Left renal cortex interstitium (tissue), 4 donors: ENCODE measurements at regions not wholly inside any gene's neighbourhood (a gene's known extent, or its start where the extent isn't known, plus 50 kb on each side); places are given as distances from the start of the nearest gene placed in this dataset.
"Not testable (repeated sequence)": the region's sequence is repeated elsewhere in the genome, so short reads cannot be mapped to it uniquely, and the experiment has no call there.

Experiments
- DNase-seq, 4 donors: peaks; one replicate each; pipeline ENCODE4 v3.0.0-alpha.2; 2013; ENCODE audit warnings: low read depth in 4 of 4, low spot score in 2 of 4, missing footprints in 1 of 4

DNA sequence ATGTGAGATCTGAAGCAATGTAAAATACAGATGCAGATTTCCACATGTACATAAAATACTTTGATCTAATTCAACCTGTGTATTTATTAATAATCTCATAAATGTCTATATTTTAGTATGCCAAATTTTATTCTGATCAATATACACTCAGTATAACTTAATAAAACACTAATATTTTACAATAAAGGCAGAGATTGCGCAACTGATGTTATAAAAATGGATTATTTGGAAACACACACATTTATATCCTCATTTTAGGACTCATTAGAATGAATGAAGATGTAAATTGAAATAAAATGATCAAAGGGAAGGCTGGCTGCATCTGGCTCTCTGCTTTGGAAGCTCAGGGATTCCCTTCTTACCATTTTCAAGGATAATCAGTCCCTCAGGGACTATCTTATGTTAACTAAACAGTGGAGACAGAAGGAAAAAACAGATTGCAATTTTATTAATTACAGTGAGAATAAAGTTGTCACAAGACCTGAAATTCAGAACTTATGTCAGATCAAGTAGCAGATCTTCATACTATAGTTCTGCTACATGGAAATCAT is 900.9 kb upstream of the EPHA5 start:
- no peak for DNase-seq

DNA sequence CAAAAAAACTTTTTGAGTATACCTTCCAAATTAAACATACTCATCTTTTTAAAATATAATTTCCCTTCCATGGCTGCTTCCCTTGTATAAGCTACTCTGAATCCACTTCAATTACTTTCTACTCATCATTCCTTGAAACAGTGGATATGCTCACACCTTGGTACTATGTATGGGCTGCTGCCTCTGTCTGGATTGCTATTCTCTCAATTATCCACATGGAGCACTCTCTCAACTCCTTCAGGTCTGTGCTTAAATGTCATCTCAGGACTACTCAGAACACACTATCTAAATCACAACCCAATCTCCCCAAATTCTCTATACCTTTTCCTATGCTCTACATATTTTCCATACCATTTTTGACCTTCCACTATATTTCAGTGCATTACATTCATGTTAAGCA is 898.9 kb upstream of the EPHA5 start:
- no peak for DNase-seq

DNA sequence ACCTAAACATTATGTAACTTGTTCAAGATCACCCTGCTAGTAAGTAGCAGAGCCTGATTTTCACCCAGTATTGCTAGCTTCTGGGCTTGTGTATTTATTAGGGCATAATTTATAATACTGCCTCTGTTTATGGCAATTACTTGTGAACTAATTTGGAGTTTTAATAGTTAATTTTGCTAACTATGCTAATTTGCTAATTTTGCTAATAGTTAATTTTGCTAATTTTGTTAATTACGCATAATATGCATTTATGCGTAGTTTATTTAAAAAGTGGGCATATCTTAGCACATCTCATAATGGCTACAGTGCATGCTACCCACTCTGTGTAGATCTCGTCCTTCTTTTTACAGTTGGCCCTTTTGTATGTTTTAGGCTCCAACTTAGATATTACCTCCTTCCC is 898.1 kb upstream of the EPHA5 start:
- DNase-seq: no peak

- DNase-seq: no peak
These were observed 897.7 kb upstream of the EPHA5 start for GRCh38 chr4:66568001-66568400.

DNA sequence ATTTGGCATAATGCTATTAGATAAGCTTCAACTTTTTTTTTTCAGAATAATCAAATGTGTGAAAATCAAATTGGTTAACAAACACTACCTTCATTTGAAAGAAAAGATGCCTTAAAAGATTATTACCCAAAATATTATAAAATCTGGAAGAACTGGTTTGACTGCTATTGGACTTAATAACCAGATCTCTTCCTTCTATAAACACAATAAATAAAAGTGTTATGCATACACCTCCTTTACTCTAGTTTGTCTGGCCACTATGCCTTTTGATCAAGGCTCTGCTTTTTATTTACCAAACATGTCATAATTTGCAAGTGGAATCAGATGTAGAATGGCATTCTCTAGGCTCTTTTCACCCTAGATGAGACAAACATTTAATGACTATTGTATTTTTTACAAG is 897.3 kb upstream of the EPHA5 start:
- no peak for DNase-seq

DNA sequence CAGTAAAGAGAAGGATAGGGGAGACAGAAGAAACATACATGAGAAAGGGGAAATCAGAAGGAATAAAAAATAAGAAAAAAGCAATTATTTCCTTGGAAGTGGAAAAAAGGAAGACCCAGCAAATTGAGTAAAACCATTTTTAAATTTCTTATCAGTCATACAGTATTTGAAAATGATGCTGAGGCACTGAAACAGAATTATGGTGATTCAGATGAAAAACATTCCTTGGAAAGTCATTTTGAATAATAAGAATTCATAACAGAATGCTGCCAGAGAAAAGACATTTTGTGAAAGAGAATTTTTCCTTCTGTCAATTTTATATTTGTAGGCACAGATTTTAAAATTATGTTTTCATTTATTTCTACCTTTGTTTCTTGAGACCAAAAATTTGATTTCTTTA is 895.5 kb upstream of the EPHA5 start:
- no peak for DNase-seq

DNA sequence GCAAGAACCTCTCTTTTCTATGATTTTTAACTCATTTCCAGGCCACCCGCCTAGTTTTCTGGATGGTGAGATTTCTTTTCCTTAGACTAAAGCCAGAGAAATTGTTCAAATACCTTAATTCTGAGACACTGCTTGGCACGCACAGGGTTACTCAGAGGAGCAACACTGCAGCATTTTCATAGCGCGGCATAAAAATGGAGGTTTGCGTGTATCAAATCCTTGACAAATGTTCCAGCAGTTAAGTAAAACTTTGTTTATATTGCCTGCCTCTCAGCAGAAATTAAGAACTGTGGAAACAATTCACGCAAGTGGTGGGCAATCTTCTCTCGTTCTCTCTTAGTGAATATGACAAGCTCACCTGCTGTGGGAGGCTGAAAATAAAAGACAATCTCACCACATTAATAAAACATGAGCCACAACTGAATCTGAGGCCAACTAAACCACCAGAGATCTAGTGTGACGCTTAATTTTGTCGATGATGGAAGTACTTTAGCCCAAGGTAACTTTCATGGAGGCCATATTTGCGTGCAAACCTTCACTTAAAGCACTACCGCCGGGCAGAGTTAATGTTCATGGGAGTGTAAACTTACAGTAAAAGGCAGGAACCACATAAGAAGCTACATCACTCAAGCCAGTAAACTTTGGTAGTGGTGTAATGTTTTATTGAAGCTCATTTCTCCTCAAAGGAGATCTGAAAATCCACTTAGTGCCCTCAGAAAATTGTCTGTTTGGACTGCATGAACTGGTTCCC is 894.8 kb upstream of the EPHA5 start:
- no peak for DNase-seq

DNA sequence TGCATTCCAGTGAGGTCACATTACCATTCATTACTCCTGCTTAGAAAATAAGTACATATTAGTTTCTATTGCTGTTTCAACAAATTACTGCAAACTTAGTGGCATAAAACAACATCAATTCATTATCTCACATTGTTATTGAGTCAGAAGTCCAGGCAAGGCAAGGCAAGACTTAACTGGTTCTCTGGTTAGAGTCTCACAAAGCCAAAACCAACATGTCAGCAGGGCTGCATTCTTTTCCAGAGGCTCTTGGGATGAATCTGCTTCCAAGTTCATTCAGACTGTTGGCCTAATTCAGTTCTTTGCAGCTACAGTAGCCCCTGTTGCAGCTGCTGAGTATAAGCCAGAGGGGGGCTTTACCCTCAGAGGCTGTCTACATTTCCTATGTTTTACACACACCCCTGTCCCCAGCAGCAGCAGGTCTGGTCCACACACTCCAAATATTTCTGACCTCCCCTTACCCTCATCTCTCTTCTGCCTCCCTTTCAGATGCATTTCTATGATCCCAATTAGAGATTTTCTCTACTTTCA is 892.1 kb upstream of the EPHA5 start:
- no peak for DNase-seq

DNA sequence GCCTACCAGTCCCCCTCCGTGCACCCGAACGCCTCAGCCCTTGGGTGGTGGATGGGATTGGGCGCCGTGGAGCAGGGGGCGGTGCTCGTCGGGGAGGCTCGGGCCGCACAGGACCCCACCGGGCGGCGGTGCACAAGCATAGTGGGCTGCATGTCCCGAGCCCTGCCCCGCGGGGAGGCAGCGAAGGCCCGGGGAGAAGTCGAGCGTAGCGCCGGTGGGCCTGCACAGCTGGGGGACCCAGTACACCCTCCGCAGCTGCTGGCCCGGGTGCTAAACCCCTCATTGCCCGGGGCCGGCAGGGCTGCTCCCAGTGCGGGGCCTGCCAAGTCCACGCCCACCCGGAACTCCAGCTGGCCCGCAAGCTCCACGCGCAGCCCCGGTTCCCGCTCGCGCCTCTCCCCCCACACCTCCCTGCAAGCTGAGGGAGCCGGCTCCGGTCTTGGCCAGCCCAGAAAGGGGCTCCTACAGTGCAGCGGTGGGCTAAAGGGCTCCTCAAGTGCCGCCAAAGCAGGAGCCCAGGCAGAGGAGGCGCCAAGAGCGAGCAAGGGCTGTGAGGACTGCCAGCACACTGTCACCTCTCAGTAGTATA is 891.3 kb upstream of the EPHA5 start:
- DNase-seq: not testable (repeated sequence)

DNA sequence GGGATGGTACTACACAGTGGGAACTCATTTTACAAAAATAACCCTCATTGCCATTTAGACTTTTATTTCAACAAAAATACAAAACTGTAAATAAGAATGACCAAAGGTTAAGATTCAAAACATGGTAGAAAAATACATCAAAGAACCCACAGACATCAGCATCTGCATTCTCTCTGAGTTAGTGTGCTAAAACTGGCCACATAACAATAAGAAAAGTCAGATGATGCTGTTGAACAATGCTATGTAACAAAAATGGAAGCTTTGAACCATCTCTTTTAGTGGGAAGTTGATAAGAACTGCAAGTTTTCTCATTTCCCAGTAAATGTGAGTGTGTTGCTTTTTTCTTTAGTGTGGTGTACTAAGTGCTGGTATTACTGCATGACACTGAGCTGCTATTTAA is 888.4 kb upstream of the EPHA5 start:
- DNase-seq: no peak

GRCh38 chr4:66556651-66557278 is 886.5 kb upstream of the EPHA5 start:
- DNase-seq: no peak

GRCh38 chr4:66555301-66555700 is 885.0 kb upstream of the EPHA5 start:
- DNase-seq: no peak

- no peak for DNase-seq
These were observed 884.5 kb upstream of the EPHA5 start for GRCh38 chr4:66554826-66555225.

DNA sequence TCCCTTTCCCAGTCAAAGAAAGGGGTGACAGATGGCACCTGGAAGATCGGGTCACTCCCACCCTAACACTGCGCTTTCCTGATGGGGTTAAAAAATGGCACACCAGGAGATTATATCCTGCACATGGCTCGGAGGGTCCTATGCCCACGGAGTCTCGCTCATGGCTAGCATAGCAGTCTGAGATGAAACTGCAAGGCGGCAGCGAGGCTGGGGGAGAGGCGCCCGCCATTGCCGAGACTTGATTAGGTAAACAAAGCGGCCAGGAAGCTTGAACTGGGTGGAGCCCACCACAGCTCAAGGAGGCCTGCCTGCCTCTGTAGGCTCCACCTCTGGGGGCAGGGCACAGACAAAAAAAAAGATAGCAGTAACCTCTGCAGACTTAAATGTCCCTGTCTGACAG is 875.0 kb upstream of the EPHA5 start:
- not testable (repeated sequence) for DNase-seq

GRCh38 chr4:66544281-66544680 is 874.0 kb upstream of the EPHA5 start:
- DNase-seq: no peak

DNA sequence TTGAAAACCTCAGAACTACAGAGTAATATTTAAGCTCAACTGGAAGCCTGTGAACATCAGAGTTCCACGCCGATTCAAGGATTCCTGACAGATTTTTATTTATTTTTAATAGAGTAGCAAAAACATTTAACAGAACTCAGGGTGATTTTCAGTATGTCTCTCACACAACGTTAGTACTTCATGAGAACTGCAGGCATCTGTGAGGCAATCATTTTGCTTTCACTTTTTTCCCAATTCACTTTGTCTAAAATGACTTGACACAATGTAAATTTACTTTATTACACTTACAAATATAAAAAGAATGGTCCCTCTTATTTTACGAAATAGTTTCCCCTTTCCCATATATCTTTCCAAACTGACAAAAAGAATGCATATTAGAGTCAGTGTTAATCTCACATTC is 869.5 kb upstream of the EPHA5 start:
- DNase-seq: no peak

DNA sequence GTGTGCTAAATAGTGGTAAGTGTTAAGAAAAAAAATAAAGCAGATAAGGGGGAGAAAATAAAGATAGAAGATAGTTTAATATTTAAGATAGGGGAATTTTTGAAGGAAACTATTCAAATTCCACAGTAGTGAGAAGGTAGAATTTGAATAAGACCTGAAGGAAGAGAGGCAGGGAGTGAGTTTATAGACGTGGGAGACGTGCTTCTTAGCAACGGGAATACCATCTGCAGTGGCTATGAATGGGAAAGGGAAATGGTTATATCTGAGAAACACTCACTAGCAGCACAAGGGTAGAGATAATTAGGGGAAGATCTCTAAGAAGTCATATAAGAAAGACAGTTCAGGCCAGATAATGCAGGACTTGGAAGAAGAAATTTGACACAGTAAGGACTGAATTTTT is 854.5 kb upstream of the EPHA5 start:
- DNase-seq: no peak

GRCh38 chr4:66522244-66522643 is 852.0 kb upstream of the EPHA5 start:
- no peak for DNase-seq

- DNase-seq: no peak
These were observed 846.7 kb upstream of the EPHA5 start for GRCh38 chr4:66516940-66517339.

GRCh38 chr4:66506985-66507384 is 836.7 kb upstream of the EPHA5 start:
- DNase-seq: no peak

DNA sequence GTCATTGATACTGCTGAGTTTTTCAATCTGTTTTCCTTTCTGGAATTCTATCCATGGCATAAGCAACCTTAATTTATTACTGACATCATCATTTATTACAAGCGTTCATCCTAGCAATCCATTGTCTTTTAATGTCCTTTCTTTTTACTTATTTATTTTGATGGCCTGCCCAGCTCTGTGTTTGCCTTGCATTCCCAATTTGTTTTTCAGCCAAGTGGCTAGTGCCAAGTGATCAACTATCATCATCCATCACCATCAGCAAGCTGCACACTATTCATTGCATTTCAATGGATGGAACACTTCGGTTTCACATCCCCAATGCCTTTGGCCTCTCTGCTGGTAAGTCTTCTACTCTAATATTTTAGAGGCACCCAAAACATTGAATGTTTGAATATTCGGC is 831.7 kb upstream of the EPHA5 start:
- no peak for DNase-seq

- no peak for DNase-seq
These were observed 820.4 kb upstream of the EPHA5 start for GRCh38 chr4:66490729-66491128.
